Mucosa of descending colon (tissue), 3 donors: ENCODE measurements at regions not wholly inside any gene's neighbourhood (a gene's known extent, or its start where the extent isn't known, plus 50 kb on each side); places are given as distances from the start of the nearest gene placed in this dataset.

Experiments used
- ATAC-seq: fragments of 200-7000 bp; cut with Tn5 transposase; one replicate; pipeline ENCODE4 v1.9.1; 2020; ENCODE audit warnings: mild to moderate bottlenecking, moderate library complexity
- DNase-seq, 3 donors: peaks; one replicate each; pipeline ENCODE4 v3.0.0-alpha.2; 2020
- H3K36me3 ChIP-seq: fragments of 200-600 bp; one replicate; pipeline ENCODE4 v1.8.0; 2021; ENCODE audit warnings: low read depth, mild to moderate bottlenecking
- H3K4me1 ChIP-seq: fragments of 200-600 bp; one replicate; pipeline ENCODE4 v1.8.0; 2021; ENCODE audit warnings: low read depth, mild to moderate bottlenecking
- H3K4me3 ChIP-seq: fragments of 200-600 bp; one replicate; pipeline ENCODE4 v1.8.0; 2021; ENCODE audit warnings: mild to moderate bottlenecking
- H3K9me3 ChIP-seq: fragments of 200-600 bp; one replicate; pipeline ENCODE4 v1.8.0; 2021; ENCODE audit warnings: mild to moderate bottlenecking
- CTCF ChIP-seq: fragments of 200-600 bp; IDR thresholded peaks from one replicate; pipeline ENCODE4 v1.8.0; 2022; ENCODE audit warnings: antibody characterized with exemption, mild to moderate bottlenecking
- intact Hi-C, 2 donors: fragments of 100-400 bp; cut with DNase I in 1 of 2; cut with micrococcal nuclease in 1 of 2; formaldehyde crosslinking; loops; one replicate each; pipeline versions ENCODE4 v1.11.0 to v1.11.1; 2022; cut with DNase I, micrococcal nuclease
- donor health status: DM: no; HTN: no; CAD: no; lungs with moderate emphysema.
- donor health status: DM: no; HTN: no; CAD: no.
- donor health status: DM: no; HTN: yes; CAD: no.

GRCh38 chrX:78429172-78429571 lies 101.8 kb upstream of the CYSLTR1 start:
- Histone ChIP-seq H3K4me3 (no peak overlapping the region), H3K9me3 (no peaks in the 10 kb centered on the region), H3K36me3 (no peaks in the 10 kb centered on the region), H3K4me1 (no peaks in the 10 kb centered on the region)
- ATAC-seq (no peak), DNase-seq (no peak)
- no peak for TF ChIP-seq CTCF
- intact Hi-C loops, result no loop called here

GRCh38 chrX:78388663-78389062 lies 61.3 kb upstream of the CYSLTR1 start:
- H3K4me1 ChIP-seq, result no peaks in the 10 kb centered on the region
- H3K36me3 ChIP-seq, result no peaks in the 10 kb centered on the region
- no peak for TF ChIP-seq CTCF
- ATAC-seq (no peak), DNase-seq (no peak)
- intact Hi-C loops, result no loop called here
- H3K9me3 ChIP-seq, result peaks cover 6% of the 10 kb centered on the region
- no peak overlapping the region for H3K4me3 ChIP-seq

GRCh38 chrX:78387364-78387763 lies 60.0 kb upstream of the CYSLTR1 start:
- Histone ChIP-seq H3K4me1 (no peaks in the 10 kb centered on the region), H3K4me3 (no peak overlapping the region), H3K36me3 (no peaks in the 10 kb centered on the region), H3K9me3 (peaks cover 6% of the 10 kb centered on the region)
- no peak for TF ChIP-seq CTCF
- no peak for DNase-seq
- ATAC-seq, result no peak
- intact Hi-C loops, result no loop called here

GRCh38 chrX:78384486-78384885 lies 57.1 kb upstream of the CYSLTR1 start:
- Histone ChIP-seq H3K36me3 (no peaks in the 10 kb centered on the region), H3K4me1 (no peaks in the 10 kb centered on the region), H3K9me3 (peaks cover 6% of the 10 kb centered on the region), H3K4me3 (no peak overlapping the region)
- DNase-seq, result no peak
- ATAC-seq, result no peak
- no peak for TF ChIP-seq CTCF
- intact Hi-C loops, result no loop called here

GRCh38 chrX:78383594-78383993 lies 56.2 kb upstream of the CYSLTR1 start:
- Histone ChIP-seq H3K4me3 (no peak overlapping the region), H3K36me3 (no peaks in the 10 kb centered on the region), H3K9me3 (peaks cover 5% of the 10 kb centered on the region), H3K4me1 (no peaks in the 10 kb centered on the region)
- TF ChIP-seq CTCF, result no peak
- intact Hi-C loops, result no loop called here
- ATAC-seq, result no peak
- DNase-seq, result no peak

GRCh38 chrX:78378476-78379115 lies 51.2 kb upstream of the CYSLTR1 start:
- DNase-seq (no peak), ATAC-seq (no peak)
- Histone ChIP-seq H3K36me3 (no peaks in the 10 kb centered on the region), H3K4me3 (no peak overlapping the region), H3K4me1 (no peaks in the 10 kb centered on the region), H3K9me3 (no peaks in the 10 kb centered on the region)
- intact Hi-C loops, result no loop called here
- no peak for TF ChIP-seq CTCF
